ENCODE measurements at regions not wholly inside any gene's neighbourhood (a gene's known extent, or its start where the extent isn't known, plus 50 kb on each side); places are given as distances from the start of the nearest gene placed in this dataset.

DNA sequence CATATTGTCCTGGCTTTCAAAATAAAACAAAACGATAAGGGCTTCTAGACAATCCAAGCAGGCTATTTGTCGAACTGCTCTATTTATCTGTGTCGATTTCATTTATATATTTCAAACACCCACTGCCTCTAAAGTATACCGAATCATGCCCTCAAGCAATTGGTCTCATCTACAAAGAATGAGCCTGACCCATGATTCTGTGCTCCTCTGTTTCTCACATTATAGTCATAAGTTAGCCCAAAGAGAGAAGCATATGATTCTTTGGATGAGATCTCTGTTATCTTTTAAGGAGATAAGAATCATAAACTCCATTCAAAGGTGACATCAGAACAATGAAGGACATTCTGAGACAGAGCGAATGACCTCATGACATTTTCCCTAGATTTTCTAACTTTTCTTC is 191.1 kb downstream of the MAP2K6 start:
- no peak for DNase-seq (ENCODE audit: low spot score)

DNA sequence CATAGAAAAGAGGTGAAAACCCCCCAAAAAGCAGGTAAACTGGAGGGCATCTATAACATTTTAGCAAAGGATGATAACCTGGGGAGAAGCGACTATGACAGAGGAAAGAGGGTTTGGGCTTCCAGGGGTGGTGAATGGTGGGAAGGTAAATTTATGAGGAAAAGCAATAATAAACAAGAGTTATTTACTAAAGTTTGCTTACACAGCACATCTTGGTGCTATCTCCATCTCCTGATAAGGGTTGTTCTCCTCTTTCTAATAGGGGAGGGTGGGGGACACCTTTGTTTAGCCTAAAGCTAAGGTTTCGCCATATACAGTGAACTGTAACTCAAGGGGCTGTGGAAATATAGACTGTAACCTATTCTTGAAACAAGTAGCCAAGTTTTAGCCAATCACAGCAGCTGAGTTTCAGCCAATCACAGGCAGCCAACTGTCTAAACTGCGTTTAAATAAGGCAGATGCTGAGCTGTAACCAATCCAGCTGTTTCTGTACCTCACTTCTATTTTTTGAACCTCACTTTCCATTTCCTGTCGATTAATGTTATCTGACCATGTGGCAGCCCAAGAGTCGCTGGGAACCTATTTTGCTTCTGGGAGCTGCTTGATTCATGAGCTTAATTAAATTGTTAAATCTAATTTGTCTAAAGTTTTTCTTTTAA is 191.8 kb downstream of the MAP2K6 start:
- no peak for DNase-seq (ENCODE audit: low spot score)

DNA sequence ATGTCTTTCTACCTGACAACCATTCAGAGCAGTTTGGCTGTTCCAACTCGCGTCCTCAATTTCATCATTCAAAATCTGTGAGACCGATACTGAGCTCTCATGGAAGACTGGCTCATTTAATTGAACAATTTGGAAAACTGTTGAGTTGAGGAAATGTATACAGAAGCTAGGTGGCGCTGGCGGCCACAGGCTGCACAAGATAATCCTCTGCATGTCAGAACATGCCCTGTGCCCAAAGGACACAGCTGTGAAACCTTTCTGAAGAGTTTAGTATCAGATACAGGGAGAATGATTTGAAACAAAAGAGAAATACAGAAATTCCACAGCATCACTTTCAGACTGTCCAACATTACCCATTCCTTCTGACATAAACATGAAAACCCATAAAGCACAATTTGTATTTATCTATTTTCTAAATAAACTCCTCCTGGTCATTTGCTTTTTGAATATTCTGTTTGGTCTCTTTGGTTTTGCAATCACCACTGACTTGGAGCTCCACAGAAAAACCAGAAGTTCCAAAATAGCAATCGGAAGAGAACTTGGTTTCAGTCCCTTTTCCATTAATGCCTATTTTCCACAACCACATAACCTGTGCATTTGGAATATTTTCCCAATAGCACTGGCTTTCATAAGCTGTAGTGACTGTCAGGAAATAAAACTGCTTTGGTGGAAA is 192.8 kb downstream of the MAP2K6 start:
- DNase-seq (ENCODE audit: low spot score), result peak; percentile 91

DNA sequence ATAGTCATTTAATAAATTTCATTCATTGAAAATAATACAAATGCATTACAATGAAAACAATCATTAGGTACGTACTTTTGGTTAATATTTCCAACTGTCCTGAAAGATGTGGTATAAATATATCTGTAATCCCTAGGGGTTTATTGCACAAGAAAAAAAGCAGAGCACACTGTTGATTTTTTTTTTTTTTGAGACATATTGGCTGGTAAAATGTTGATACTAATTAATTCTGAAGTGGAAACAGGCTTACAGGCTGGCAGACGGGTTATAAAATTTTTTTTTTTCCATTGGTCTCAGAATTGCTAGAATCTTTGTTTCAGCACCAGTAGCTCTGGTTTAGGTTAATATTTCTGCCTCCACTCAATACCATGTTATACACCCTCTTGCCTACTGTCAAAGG is 193.6 kb downstream of the MAP2K6 start:
- DNase-seq (ENCODE audit: low spot score), result no peak

- DNase-seq (ENCODE audit: low spot score), result peak; percentile 23
These were observed 194.4 kb downstream of the MAP2K6 start for GRCh38 chr17:69608808-69609472.

- peak; percentile 33 for DNase-seq (ENCODE audit: low spot score)
These were observed 195.2 kb downstream of the MAP2K6 start for GRCh38 chr17:69609473-69610305.

DNA sequence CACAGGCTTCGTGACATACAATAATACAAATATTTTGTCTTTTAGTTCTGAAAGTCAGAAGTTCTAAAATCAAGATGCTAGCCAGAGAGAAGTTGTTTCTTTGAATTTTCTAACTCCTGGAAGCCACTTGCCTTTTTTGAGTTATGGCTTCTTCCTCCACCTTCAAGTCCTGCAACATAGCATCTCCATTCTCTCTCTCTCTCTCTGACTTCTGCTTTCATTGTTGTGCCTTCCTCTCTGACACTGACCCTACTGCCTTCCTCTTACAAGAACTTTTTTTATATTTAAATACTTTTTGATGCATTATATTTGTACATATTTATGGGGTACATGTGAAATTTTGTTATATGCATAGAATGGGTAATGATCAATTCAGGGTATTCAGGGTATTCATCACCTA is 205.9 kb downstream of the MAP2K6 start:
- no peak for DNase-seq (ENCODE audit: low spot score)

- DNase-seq (ENCODE audit: low spot score), result no peak
These were observed 211.0 kb downstream of the MAP2K6 start for GRCh38 chr17:69625474-69625873.

- DNase-seq (ENCODE audit: low spot score), result no peak
These were observed 215.6 kb downstream of the MAP2K6 start for GRCh38 chr17:69630056-69630635.

- DNase-seq (ENCODE audit: low spot score), result no peak
These were observed 220.3 kb downstream of the MAP2K6 start for GRCh38 chr17:69634844-69635243.

GRCh38 chr17:69637446-69638156 is 223.1 kb downstream of the MAP2K6 start:
- peak; percentile 26 for DNase-seq (ENCODE audit: low spot score)

- DNase-seq (ENCODE audit: low spot score), result no peak
These were observed 224.6 kb downstream of the MAP2K6 start for GRCh38 chr17:69639096-69639495.

GRCh38 chr17:69640073-69640472 is 225.6 kb downstream of the MAP2K6 start:
- no peak for DNase-seq (ENCODE audit: low spot score)

- DNase-seq (ENCODE audit: low spot score), result no peak
These were observed 229.2 kb downstream of the MAP2K6 start for GRCh38 chr17:69643686-69644085.

- no peak for DNase-seq (ENCODE audit: low spot score)
These were observed 232.2 kb downstream of the MAP2K6 start for GRCh38 chr17:69646729-69647128.

GRCh38 chr17:69650881-69651280 is 236.4 kb downstream of the MAP2K6 start:
- no peak for DNase-seq (ENCODE audit: low spot score)

DNA sequence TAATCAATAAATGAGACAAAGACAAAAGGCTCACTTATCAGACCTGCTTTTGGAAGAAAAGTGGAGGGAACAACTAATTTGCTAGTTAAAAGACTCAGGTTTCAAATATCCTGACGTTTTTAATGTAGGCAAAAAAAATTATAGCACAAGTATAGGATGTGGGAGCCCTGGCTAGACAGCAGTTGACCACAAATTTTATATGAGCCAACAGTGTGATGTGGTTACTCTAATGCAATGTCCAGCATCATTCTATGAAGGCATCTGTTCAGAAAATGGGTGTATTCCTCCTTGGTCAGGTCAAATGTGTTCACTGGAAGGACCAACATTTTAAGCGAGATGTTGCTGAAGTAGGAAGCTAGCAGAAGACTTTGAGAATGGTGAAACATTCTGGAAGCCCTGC is 237.4 kb downstream of the MAP2K6 start:
- no peak for DNase-seq (ENCODE audit: low spot score)

- DNase-seq (ENCODE audit: low spot score), result no peak
These were observed 240.7 kb downstream of the MAP2K6 start for GRCh38 chr17:69654981-69655855.

- DNase-seq (ENCODE audit: low spot score), result no peak
These were observed 241.4 kb downstream of the MAP2K6 start for GRCh38 chr17:69655902-69656301.

- DNase-seq (ENCODE audit: low spot score), result no peak
These were observed 255.1 kb downstream of the MAP2K6 start for GRCh38 chr17:69669441-69670178.

All from pons (tissue), 1 donor.